ENCODE measurements at regions not wholly inside any gene's neighbourhood (a gene's known extent, or its start where the extent isn't known, plus 50 kb on each side); places are given as distances from the start of the nearest gene placed in this dataset.

DNA sequence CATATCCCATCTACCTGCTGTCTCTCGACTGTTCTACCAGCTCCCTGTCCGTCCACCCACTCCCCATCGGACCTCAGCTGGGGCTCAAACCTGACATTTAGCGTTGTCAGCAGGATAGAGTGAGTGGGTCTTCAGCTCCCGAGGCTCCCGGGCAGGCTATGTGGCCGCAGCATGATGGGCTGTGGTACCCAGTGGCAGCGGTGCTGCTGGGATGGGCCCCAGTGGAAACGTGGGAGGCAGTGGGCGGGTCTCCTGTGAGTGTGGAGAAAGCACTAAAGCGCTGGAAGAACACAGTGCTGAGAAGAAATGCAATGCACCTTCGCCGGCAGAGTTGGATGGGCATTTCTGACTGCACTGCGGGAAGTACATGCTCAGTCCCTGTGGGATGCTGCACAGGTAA lies 204.8 kb upstream of the SYT4 start:
- DNase-seq (ENCODE audit: low read depth, low spot score), result no peak

DNA sequence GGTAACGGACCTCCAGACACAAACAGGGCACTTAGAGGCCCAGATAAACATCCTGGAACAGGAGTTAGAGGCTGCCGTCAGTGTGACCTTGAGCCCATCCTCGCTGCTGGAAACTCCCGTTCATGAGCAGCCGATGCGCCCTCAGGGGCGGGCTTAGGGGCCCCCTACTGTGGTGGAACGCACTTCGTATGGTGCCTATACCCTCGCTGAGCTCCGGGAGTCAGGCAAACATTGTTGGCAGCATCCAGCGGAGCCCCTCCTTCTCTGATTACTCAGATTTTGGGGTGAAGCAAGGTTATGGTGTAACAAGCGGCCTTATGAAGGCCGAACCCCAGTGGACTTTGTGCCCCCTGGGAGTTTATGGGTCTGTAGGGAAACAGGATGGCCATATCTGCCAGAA lies 205.3 kb upstream of the SYT4 start:
- DNase-seq (ENCODE audit: low read depth, low spot score), result no peak

DNA sequence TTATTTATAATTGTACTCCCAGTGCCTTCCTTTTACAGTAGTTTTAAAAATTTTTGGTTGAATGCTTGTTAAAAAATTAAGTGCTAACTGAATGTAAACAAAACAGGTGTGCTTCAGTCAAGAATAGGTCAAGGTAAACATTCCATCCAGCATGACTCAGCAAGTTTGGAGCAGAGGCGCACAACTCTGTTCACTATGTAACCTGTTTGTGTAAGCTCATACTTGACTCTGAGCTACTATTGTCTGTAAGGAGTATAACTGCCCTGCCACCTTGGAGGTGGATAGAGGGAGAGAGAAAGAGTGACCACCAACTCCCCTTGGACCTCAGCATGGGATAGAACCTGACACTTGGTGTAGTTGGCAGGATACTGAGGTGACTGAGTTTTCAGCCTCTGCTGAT lies 207.4 kb upstream of the SYT4 start:
- DNase-seq (ENCODE audit: low read depth, low spot score), result no peak

DNA sequence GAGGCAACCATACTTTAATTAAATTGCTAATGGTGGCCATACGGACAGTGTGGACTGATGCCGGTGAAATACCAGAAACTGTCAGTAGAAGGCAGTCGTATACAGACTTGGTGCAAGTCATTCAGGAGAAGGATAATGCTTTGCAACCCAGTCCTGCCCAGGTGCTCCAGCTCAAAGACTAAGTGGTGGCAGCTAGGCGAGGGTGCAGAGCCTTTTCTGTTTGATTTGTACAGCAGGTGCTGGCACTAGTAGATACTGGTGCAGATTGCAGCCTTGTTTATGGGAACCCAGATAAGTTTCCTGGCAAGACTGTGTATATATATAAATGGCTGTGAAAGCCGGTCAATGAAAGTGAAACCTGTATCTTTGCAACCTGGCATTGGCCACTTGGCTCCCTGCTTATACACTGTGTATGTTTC lies 208.3 kb upstream of the SYT4 start:
- DNase-seq (ENCODE audit: low read depth, low spot score), result no peak

DNA sequence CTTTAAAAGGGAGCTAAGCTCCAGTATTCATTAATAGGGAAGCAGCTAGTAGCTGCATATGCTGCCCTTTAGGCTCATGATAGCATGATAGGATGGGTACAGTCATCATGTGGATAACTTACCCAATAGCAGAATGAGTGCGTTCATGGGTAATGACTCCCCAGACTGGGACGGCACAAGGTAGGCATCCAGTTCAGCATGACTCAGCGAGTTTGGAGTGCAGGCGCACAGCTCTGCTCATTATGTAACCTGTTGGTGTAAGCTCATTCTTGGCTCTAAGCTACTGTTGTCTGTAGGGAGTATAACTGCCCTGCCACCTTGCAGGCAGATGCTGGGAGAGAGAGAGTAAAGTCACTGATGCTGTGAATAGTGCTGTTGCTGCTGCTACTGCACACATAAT lies 209.2 kb upstream of the SYT4 start:
- DNase-seq (ENCODE audit: low read depth, low spot score), result no peak

DNA sequence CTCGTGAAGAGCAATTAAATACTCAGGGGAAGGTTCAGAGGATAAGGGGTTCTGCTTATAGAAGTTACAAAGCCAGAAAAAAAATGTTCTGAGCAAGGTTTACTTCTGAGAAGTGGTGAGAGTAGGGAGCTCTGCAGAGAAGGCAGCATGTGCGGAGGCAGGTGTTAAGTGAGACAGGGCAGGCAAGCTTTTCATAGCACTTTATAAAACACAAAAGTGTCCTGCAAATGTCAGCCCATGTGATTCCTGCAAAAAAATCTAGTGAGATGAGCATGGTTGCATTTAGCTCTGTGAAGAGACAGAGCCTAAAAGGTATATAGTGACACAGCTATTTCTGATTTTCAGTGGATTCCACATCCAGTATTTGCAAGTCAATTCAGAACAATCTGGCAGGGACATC lies 223.8 kb upstream of the SYT4 start:
- DNase-seq (ENCODE audit: low read depth, low spot score), result no peak

DNA sequence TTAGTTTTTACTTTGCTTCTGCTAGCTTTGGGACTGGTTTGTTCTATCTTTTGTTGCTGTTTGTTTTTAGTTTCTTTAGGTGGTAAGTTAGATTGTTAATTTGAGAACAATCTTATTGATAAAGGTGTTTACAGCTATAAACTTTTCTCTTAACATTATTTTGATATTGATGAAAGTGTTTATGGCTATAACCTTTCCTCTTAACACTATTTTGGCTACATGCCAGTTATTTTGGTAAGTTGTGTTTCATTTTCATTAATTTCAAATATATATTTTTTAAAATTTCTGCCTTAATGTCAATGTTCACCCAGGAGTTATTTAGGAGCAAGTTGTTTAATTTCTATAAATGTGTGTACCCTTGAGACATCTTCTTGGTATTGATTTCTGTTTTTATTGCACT lies 229.6 kb upstream of the SYT4 start:
- DNase-seq (ENCODE audit: low read depth, low spot score), result no peak

DNA sequence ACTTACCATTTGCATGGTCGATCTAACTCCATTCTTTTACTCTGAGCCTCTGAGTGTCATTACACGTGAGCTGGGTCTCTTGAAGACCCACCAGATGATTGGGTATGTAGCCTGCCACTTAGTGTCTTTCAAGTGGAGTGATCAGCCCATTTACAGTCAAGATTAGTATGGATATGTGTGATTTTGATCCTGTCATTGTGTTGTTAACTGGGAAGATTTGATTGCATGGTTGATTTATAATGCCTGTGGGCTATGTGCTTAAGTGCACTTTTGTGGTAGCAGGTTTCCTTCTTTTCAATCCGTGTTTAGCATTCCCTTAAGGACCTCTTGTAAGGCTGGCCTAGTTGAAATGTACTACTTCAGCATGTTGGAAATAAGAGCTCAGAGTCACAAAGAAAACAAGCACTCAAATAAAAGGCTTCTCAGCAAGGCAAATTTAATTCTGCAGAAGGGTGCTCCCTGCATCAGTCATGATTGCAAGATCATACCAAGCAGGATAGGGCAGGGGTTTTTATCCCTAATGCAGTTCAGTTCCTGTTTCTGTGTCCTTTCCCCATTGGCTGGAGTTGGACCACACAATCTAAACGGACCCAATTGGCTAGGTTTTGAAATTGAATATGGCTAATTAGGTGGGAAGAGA lies 230.7 kb upstream of the SYT4 start:
- no peak for DNase-seq (ENCODE audit: low read depth, low spot score)

DNA sequence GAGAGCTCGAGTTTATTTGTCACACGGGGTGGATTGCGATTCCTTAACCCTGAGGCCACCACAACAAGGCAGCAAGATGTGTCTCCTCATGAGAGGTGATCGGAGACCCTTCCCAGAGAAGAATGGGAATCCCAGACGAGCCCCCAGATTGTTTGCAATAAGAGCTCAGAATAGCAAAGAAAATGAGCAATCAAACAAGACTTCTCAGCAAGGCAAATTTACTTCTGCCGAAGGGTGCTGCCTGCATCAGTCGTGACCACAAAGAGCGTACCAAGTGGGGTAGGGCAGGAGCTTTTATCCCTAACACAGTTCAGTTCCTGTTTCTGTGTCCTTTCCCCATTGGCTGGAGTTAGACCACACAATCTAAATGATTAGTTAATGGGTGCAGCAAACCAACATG lies 237.5 kb upstream of the SYT4 start:
- no peak for DNase-seq (ENCODE audit: low read depth, low spot score)

DNA sequence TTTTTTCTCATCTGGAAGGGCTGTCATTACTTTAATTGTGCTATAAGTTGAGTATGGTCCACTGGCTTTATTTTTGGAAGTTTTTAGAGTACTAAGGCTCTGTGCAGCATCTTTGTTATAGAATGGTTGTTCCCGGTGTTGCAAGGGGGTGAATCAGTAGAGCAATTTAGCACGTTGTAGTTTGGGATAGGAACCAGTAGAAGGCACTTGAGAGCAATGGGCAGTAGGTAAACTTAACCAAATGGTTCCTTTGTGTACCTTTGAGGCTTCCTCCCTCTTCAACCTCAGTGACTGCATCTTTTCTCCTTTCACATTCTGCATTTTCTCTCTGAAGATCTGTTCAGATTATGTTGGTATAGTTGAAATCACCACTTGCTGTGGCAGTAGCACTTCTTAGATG lies 238.2 kb upstream of the SYT4 start:
- DNase-seq (ENCODE audit: low read depth, low spot score), result no peak

DNA sequence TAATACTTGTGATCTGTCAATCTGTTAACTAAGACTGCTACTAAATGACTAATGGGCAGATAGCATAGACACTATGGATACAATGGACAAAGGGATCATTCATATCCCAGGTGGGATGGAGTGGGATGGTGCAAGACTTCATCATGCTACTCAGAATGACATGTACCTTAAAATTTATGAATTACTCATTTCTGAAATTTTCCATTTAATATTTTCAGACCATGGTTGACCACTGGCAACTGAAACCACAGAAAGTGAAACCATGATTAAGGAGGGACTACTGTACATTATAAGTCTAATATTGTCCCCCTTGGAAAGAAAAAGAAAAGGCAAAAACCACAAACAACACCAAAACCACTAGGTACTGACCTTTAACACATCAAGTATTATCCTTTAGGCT lies 247.0 kb upstream of the SYT4 start:
- no peak for DNase-seq (ENCODE audit: low read depth, low spot score)

DNA sequence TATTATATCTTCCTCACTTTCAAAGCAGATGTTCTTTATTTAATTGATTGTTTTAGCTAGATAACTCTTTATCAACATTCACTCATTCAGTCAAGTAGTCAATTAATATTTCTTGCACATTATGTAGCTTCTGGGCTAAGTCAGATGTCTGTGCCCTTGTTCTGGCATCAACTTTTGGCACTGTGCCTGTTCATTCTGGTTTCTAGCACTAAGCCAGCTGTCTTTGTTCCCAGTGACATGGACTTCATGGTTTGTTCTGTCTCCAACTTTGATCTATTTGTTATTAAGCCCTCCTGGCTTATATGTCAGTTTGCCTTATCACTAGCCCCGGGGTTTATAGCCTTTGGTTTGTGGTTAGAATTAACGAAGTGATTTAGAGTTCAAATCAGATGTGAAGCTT lies 247.9 kb upstream of the SYT4 start:
- DNase-seq (ENCODE audit: low read depth, low spot score), result no peak

DNA sequence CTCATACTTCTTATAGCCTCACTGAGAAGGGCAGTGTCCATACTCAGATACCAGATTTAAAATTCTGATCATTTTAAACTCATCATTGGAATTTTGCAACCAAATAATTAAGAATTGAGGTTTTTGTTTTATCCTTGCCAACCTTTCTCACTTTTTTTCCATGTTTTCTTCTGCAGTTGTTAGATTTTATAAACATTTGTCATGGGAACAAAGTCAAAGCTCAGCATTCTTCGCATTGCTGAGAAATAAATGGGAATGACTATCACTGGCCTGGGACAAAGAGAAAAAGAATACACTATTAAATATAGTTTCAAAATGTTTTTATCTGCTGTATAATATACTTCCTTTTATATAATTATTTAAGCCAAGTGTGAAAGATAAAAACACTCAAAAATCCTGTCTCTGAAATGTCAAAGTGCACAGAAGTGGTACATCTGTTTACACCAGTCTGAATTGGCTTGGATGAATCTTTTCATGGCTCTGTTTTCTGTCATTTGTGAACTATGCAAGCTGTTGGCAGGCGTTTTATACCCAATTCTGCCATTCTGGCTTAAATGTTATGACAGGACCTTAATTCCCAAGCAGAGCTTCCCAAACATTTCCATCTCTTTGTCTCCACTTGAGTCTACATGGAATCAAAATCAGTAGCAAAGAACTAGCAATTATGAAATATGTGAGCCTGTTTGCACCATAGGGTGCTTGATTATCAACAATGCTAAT lies 249.3 kb upstream of the SYT4 start:
- no peak for DNase-seq (ENCODE audit: low read depth, low spot score)

DNA sequence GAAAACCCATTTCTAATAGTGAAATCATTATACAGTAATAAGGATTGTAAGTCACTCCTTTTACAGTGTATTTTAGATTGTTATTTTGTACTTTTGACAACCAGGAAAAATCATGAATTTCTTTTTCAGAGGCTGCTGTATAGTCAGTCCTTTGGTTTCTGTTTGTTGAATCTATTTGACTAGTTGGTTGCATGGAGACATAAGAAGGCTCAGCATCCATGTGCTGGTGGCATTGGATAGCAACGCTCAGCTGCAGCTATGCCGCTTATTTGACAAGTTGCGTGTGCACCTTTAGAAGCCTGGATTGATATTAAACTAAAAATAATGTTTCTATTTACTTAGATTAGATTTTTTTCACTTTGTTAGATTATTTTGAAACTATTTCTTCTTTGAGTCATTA lies 254.1 kb upstream of the SYT4 start:
- no peak for DNase-seq (ENCODE audit: low read depth, low spot score)

DNA sequence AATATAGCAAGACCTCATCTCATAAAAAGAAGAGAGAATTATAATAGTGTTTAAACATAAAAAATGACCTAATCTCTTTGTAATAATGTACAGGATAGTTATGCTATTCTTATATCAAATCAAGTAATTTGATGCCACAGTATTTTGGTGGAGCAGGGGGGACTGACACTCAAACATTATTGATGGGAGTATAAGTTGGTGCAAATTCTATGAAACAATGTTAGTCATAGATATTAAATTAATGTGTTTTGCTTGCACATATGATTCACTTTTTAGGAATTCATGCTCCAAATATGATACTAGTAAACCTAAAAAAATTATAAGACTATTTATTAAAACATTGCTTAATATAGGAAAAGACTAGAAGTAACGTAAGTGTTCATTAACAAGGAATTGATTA lies 256.1 kb upstream of the SYT4 start:
- DNase-seq (ENCODE audit: low read depth, low spot score), result no peak

DNA sequence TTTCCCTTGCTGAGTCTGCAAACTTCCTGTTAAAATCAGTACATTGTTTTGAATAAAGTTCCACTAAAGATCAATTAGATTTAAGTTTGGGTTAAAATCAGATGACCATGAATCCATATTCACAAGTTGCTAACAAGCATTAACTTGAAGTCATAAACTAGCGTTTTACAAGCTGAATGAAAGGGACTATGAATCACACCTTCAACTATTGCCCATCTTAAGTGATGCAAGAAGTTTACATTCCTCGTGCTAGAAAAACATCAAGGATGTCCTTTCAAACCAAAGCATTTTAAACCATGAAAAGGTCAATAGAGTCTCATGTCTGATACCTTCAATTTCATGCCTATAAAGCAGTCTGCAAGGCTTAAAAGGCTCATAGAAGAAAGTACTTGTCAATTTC lies 257.2 kb upstream of the SYT4 start:
- no peak for DNase-seq (ENCODE audit: low read depth, low spot score)

DNA sequence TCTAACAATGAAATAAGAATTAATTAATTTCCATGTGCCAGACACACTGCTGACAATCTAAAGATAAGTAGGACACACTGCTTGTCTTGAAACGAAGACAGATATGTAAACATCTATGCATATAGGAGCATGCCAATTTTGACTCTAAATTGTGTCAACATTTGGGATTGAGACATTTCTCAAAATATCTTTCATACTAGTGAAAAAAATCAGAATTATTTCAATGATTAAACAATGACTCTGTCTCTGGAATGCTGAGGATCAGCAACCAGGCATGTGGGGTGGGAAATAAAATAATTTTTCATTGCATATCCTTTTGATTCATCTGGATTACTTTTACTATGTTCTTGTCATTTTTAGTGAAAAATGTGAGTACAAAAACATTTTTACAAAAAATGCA lies 262.6 kb upstream of the SYT4 start:
- no peak for DNase-seq (ENCODE audit: low read depth, low spot score)

DNA sequence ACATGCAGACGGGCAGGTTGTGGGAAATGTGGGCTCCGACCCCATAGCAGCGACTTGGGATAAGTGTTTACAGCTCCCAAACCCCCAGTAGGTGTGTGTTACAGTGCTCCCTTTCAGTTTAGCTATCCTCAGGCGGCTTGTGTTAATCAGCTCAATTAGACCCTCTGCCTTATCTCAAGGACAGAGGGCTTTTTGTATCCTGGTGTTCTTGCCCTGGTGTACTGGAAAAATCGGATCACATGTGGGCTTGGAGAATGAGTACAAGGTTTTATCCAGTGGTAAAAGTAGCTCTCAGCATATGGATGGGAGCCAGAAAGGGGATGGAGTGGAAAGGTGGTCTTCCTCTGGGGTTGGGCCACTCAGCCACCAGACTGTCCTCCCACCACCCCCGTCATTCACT lies 264.7 kb upstream of the SYT4 start:
- no peak for DNase-seq (ENCODE audit: low read depth, low spot score)

DNA sequence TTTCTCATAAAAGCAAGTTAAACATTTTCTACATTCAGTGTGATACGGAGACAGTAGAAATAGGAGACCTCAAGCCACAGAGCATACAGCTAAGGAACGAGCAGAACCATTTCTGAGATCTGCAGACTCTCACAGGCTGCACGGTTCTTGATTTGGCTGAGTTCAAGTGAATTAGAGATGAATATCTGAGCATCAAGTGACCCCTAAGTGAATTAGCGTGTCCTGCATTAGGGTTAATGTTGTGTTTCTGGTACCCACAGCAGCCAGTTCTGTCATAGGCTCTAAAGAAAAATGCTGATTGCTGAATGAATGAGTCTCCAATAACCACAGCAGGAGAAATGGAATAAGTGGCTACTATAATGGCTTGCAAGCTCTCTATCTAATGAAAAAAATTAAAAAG lies 265.9 kb upstream of the SYT4 start:
- no peak for DNase-seq (ENCODE audit: low read depth, low spot score)

DNA sequence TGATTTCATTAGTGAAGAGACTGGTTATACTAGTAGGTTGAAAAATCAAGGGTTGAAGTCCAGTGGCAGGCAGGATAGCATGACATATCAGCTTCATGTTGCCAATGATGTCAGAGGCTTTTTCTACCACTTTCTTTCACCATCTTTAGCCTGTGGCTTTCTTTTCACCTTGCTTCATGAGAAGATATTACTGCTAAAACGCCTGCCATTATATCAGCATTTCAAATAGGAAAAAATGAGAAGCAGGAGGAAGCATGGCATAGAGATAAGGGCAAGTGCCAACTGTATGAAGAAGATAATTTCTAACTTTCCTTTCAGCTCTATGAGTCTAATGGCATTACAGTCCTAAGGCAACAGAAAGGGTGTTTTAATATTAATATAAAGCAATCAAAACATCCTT lies 270.2 kb upstream of the SYT4 start:
- no peak for DNase-seq (ENCODE audit: low read depth, low spot score)

DNA sequence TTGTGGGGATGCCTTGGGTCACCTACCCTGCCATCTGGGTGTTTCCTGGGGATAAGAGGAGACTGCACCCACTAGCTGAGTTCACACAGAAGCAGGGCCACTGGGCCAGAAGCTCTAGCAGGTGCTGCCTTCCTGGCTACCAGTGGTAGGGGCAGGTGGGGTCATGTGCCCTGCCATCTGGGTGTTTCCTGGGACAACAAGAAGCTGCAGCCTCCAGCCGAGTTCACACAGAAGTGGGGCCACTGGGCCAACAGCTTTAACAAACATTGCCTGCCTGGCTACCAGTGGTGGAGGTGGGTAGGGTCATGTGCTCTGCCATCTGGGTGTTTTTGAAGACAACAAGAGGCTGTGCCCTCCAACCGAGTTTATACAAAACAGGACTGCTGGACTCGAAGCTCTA lies 282.2 kb upstream of the SYT4 start:
- DNase-seq (ENCODE audit: low read depth, low spot score), result no peak

DNA sequence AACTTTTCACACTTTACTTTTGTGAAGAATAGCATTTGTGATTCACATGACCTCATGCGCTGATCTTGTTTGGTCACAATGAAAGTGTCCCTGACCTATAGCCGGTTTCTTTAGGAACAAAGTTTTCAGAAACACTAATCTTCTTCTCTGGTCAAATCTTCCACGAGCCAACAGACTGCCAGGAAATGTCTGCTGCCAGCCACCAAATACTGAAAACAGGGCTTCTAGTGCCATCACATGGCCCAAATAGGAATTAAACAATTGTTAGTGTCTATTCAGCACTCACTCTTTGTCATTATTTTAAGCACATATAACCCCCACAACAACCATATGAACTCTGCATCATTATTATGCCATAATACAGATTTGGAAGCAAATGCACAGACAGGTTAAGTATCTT lies 286.5 kb upstream of the SYT4 start:
- peak; percentile 2 for DNase-seq (ENCODE audit: low read depth, low spot score)

DNA sequence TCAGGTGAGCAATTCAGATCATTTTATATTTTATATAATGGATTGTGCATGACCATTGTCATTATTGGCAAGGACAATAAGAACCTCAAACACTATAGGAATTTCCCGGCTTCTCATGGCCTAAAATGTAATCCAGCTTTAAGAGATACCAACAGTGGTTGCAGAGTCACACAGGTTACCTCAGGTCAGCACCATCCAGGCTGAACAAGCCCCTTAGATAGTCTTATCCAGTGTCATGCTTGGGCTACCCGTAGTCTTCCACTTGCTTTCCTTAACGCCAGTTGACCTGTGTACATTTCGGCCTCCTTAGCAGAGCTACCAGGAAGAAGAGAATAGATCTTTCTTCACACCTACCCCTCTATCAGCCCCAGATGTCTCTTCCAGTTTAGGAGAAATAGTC lies 293.3 kb upstream of the SYT4 start:
- DNase-seq (ENCODE audit: low read depth, low spot score), result no peak
